OCI-M2 (cell line): ENCODE measurements at regions not wholly inside any gene's neighbourhood (a gene's known extent, or its start where the extent isn't known, plus 50 kb on each side); places are given as distances from the start of the nearest gene placed in this dataset.
"Not testable (repeated sequence)": the region's sequence is repeated elsewhere in the genome, so short reads cannot be mapped to it uniquely, and the experiment has no call there.

Experiments
- DNase-seq: peaks from one replicate; lab custom pipeline; 2025; ENCODE audit not compliant: unreplicated experiment; lab: John Stamatoyannopoulos, UW

DNA sequence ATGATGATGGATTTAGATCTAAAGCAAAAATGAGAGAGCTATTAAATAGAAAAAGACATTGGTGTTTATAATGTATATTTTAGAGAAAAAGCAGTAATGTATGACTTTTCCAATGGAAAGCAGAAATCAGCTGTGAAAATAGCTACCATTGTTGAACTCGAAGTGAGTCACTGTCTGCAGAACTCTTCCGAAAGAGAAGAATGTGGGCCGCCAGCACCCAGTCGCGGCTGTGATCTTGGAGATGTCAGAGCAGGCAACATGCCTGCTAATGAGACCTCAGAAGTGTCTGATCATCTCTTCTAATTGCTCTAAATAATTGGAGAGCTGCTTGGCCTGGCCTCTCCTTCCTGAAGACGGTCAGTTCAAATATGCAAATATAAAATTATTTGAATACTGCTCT lies 333.6 kb upstream of the RUNX1 start:
- no peak for DNase-seq

DNA sequence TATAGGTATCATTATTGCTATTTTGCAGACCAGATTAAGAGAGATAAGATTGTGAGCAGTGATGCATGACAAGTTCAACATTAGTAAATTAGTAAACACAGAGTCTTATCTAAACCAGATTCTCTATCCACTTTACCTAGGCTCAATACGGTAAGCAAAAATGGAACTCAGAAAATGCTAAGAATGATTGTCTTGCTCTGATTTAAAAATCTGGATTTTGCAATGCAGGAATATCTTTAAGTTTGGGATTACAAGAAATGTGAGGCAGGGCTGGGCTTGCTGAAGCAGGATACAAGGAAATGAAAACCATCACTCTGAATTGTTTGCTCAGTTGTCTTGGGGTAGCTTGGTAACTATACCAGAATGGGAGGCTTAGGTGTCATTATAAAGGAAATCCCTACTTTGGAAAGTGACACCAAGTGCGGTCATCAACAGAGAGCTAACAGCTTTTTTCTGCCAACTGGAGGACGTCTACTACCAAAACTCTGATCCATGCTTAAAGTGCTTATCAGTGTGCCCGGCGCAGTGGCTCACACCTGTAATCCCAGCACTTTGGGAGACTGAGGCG lies 332.7 kb upstream of the RUNX1 start:
- no peak for DNase-seq

DNA sequence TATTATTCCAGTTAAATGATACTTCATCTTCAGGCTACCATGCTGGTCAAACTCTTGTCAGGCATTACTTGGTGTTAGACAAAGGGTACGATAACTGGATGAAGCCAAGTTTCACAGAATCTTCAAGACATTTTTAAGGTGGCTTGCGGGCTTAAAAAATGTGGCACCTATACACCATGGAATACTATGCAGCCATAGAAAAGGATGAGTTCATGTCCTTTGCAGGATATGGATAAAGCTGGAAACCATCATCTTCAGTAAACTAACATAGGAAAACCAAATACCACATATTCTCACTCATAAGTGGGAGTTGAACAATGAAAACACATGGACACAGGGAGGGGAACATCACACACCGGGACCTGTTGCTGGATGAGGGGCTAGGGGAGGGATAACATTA lies 331.2 kb upstream of the RUNX1 start:
- not testable (repeated sequence) for DNase-seq

GRCh38 chr21:35378881-35379280 lies 329.8 kb upstream of the RUNX1 start:
- no peak for DNase-seq

DNA sequence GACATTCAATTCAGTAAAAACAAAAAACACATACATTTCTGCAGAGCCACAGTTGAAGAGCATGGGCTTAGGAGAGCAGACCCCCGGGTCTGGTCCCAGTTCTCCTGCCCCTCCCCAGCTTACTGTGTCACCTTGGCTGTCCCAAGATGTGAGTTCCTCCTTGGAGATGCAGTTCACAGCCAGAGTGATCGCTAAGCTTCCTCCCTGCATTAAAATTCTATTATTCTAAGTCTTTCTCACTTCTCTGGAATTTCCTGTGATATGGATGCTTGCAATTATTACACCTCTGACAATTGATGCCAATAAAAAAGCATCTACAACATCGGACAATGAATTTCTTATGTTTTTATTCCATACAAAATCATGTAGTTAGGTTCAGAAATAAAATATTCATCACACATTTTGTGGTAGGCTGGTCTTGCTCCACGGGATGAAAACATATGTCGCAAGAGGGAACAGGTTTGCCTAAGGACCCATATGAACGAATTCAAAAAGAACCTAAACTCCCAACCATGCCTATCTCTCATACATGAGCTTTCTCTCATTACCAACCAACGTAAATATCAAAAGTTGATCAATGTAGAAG lies 328.5 kb upstream of the RUNX1 start:
- DNase-seq: no peak

DNA sequence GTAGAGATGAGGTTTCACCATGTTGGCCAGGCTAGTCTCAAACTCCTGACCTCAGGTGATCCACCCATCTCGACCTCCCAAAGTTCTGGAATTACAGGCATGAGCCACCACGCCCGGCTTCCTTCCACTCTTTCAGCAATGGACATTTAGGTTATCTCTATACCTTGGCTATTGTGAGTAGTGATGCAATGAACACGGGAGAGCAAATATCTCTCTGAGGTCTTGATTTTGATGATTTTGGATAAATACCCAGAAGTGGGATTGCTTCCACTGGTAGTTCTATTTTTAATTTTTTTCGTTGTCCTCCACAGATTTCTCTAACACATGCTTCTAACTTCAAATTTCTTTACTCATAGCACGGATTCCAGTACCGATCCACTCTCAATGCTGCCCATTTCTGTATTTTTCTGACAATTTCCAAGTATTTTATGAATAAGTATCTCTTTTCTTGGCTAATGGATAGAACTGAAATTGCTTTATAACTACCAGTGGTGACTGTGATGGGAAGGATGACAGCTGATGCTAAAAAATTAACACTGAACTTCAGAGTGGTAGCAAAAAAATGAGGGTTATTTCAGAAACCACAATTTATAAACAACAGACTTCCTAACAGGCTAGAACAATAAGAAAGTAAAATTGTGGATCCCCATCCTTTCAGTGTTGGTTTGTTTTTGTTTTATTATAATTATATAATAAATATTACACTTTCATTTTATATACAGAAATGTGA lies 327.5 kb upstream of the RUNX1 start:
- DNase-seq: no peak

GRCh38 chr21:35375115-35375514 lies 326.0 kb upstream of the RUNX1 start:
- DNase-seq: no peak

DNA sequence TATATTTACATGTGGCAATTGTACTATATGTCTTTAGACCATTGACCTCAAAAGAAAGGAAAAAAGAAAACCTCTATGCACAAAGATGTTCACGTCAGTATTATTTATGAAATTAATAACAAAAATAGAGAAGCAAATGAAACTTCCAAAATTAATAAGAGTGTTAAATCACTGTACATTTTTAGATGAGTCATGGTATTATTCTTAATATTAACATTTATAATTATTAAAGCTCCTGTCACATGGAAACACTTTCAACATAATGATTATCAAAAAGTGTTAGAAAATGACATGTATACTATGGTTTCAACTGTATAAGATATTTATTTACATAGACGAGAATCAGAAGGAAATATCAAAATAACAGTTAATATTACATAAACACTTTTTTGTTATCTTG lies 324.9 kb upstream of the RUNX1 start:
- no peak for DNase-seq

DNA sequence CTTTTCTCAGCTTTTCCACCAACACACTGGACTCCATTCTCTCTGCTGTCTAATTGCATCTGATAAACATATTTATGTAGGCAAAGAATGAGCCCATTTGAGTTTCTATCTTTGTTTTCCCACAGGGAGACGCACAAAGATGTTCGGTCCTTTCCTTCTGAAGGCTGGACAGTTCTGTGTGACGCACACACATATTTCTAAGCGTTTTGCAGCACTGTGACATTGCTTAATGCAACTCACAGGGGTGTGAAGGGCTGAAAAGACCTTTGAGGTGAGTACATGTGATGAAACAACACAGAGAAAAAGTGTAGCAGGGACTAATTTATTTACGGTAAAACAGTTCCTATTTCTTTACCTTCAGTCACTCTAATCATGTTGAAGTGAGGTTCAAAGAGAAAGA lies 323.1 kb upstream of the RUNX1 start:
- no peak for DNase-seq

GRCh38 chr21:35370671-35371070 lies 321.6 kb upstream of the RUNX1 start:
- DNase-seq: no peak

DNA sequence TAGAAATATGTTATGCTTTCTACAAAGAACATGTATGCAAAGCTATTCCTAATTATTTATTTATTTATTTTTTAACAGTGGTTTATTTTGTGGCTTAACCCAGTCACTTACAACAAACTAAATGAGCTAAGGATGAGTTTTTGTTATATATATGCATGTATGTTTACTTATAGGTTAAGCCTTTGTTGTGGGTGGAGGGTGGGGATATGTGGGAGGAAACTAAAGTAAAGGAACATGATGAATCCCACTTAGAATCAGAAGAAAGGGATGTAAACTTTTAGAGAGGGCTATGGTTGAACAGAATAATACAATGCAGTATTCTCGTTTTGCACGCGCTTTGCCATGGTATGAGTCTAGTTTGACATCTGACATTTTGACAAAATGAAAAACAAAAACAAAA lies 321.0 kb upstream of the RUNX1 start:
- no peak for DNase-seq

GRCh38 chr21:35368326-35368725 lies 319.2 kb upstream of the RUNX1 start:
- DNase-seq: no peak

GRCh38 chr21:35367553-35367952 lies 318.5 kb upstream of the RUNX1 start:
- DNase-seq: no peak

- no peak for DNase-seq
These were observed 317.4 kb upstream of the RUNX1 start for GRCh38 chr21:35366394-35367080.

GRCh38 chr21:35363458-35363857 lies 314.4 kb upstream of the RUNX1 start:
- DNase-seq: no peak

DNA sequence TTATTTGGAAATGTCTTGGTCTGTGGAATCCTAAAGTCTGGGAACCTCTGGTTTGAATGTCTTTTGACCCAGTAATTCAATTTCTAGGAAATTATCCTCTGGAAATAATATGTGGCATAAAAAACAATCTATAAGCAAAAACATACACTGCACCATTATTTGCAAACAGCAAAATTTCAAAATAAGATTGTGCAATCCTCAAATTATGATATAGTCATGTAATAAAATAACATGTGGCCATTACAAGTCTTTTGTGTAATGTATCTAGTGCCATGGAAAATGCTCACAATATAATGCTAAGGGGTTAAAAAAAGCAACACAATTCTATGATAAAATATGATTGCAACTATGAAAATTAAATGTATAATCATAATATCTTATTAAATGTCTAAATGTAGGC lies 312.9 kb upstream of the RUNX1 start:
- DNase-seq: no peak

DNA sequence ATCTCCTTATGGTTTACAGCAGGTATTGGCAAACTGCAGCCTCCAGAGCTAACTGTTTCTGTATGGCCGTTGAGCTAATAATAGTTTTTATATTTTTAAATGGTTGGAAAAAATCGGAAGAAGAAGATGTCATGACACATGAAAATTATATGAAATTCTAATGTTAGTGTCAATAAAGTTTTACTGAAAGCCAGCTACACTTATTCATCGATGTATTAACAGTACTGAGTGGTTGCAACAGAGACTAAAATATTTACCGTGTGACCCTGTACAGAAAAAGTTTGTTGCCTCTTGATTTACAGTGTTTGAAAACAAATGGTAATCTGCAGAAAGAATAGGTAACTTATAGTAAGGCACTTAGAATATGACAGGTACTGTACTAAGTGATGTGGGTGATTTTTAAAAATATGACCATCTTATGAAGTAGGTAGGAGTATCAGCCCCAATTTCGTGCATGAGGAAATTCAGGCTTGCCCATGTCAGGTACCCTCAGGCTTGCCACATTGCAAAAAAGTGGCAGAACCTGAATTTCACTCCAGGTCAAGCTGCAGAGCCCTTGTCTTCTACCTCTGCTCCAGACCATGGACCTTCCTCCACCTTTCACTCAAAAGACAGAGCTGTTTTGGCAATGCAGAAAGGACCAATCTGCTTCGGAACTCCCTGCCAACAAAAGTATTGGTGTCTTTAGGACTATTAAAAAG lies 311.9 kb upstream of the RUNX1 start:
- DNase-seq: no peak

GRCh38 chr21:35359076-35359475 lies 310.0 kb upstream of the RUNX1 start:
- DNase-seq: no peak

DNA sequence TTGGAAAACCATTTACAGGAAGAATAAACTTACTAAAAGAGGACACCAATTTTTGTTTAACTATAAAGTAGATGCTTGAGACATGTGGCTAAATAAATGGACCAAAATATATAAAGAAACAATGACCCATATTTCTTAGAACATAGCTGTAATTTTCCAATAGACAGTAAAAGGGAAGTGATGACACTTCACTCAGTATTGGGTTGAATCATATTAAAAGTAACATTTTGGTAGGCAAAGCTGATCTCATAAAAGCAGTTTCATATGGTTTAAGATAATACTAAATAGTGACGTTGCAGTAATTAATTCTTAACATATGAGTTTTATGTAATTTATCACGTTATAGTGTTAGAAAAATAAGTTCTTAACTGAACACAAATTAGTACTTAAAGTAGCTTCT lies 308.9 kb upstream of the RUNX1 start:
- no peak for DNase-seq

GRCh38 chr21:35357041-35357780 lies 308.1 kb upstream of the RUNX1 start:
- DNase-seq: no peak

- DNase-seq: no peak
These were observed 305.0 kb upstream of the RUNX1 start for GRCh38 chr21:35354078-35354477.
